Panc1 (cell line): ENCODE measurements at regions not wholly inside any gene's neighbourhood (a gene's known extent, or its start where the extent isn't known, plus 50 kb on each side); places are given as distances from the start of the nearest gene placed in this dataset.

Experiments used
- ATAC-seq: fragments of 200-7000 bp; cut with Tn5 transposase; 2 replicates; pipeline ENCODE4 v1.9.1; 2020; ENCODE audit warnings: mild to moderate bottlenecking, moderate library complexity
- BruUV-seq: library from RNA; stranded (reverse); fragments of 400-500 nt; replicated peaks from 2 replicates; lab custom pipeline; 2021; lab: Mats Ljungman, UMichigan
- CTCF ChIA-PET: fragments of 300-600 bp; sonication (Branson Sonifier 250); formaldehyde crosslinking; loops from one replicate; lab custom pipeline; 2022; ENCODE audit warnings: antibody characterized with exemption; lab: Charles Lee
- POLR2A ChIA-PET: fragments of 300-600 bp; sonication (Branson Sonifier 250); formaldehyde crosslinking; loops from one replicate; lab custom pipeline; 2022; ENCODE audit warnings: antibody characterized with exemption; lab: Charles Lee
- DNase-seq: peaks from one replicate; pipeline ENCODE4 v3.0.0-alpha.2; 2010; ENCODE audit warnings: low read depth, low spot score
- H3K27ac ChIP-seq: 2 replicates; pipeline ENCODE4 v1.5.1; 2011; ENCODE audit warnings: mild to moderate bottlenecking, low read length, inconsistent platforms
- H3K27me3 ChIP-seq: fragments of 200-500 bp; sonication (Bioruptor generic); 2 replicates; pipeline ENCODE4 v1.6.0; 2014; ENCODE audit warnings: low read length, inconsistent platforms; ENCODE audit not compliant: control insufficient read depth, insufficient read depth
- H3K36me3 ChIP-seq: fragments of 200-500 bp; sonication (Bioruptor generic); 2 replicates; pipeline ENCODE4 v1.5.1; 2014; ENCODE audit warnings: inconsistent platforms, mild to moderate bottlenecking, low read length, moderate library complexity; ENCODE audit not compliant: control insufficient read depth, insufficient read depth
- H3K4me1 ChIP-seq: 2 replicates; pipeline ENCODE4 v1.5.1; 2011; ENCODE audit warnings: inconsistent platforms, mild to moderate bottlenecking, low read length, moderate library complexity; ENCODE audit not compliant: control insufficient read depth, insufficient read depth
- H3K4me3 ChIP-seq, 2 experiments: 2 replicates each; pipeline ENCODE4 v1.5.1; 2011 to 2012; ENCODE audit warnings: low read depth in 2 of 2, low read length in 2 of 2, mild to moderate bottlenecking in 2 of 2, inconsistent platforms in 1 of 2, moderate library complexity in 1 of 2
- H3K9me3 ChIP-seq: fragments of 200-500 bp; sonication (Bioruptor generic); 2 replicates; pipeline ENCODE4 v1.5.1; 2014; ENCODE audit warnings: low read depth, mild to moderate bottlenecking, inconsistent platforms, low read length, moderate library complexity; ENCODE audit not compliant: control insufficient read depth, insufficient read depth
- POLR2AphosphoS5 ChIP-seq: IDR thresholded peaks from 2 replicates; pipeline ENCODE4 v1.6.1; 2012; ENCODE audit warnings: mild to moderate bottlenecking, low read depth, low read length, moderate library complexity
- SIN3A ChIP-seq: IDR thresholded peaks from 2 replicates; pipeline ENCODE4 v1.6.1; 2012; ENCODE audit warnings: low read depth, mild to moderate bottlenecking, low read length, moderate library complexity, borderline replicate concordance; ENCODE audit not compliant: insufficient read depth
- TCF7L2 ChIP-seq: IDR thresholded peaks from 2 replicates; pipeline ENCODE4 v1.6.1; 2011; ENCODE audit warnings: mild to moderate bottlenecking, low read depth, low read length, inconsistent platforms
- in situ Hi-C: cut with HindIII; loops from 2 replicates; pipeline ENCODE4 v1.10.0; 2016; ENCODE audit warnings: low sequenced_read_pairs, low pct_unique_long_range_greater_than_20kb
- intact Hi-C: fragments of 100-400 bp; cut with micrococcal nuclease; formaldehyde crosslinking; loops from one replicate; pipeline ENCODE4 v1.10.0; 2022; ENCODE audit not compliant: unreplicated experiment
- TF ChIP-seq, protein P1 (sequence below), 2 experiments: IDR thresholded peaks; 2 replicates each; pipeline ENCODE4 v1.6.1; 2011 to 2012; ENCODE audit warnings: low read depth in 2 of 2, control low read depth in 1 of 2, low read length in 1 of 2, mild to moderate bottlenecking in 1 of 2, moderate library complexity in 1 of 2; ENCODE audit not compliant: insufficient read depth in 1 of 2
- TF ChIP-seq, protein P2 (sequence below): fragments of 450-650 bp; IDR thresholded peaks from 2 replicates; pipeline ENCODE4 v1.5.1; 2017; ENCODE audit warnings: mild to moderate bottlenecking

DNA sequence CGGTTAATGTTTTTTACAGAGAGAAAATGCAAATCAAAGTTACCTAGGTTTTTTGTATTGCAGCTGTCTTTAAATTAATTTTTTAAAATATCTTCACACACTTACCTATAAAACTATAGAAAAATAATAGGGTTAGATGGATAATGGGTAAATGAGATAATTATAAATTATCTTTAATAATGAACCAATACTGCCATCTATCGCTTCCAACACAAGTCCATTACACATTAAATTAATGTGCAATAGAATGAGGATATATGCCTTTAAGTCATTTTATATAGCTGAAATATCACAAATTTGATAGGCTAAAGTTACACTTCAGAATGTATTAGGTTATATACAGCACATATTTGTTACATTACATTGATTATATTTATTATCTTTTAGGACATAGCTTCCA, 2212.8 kb downstream of the MRPL39 start:
- ATAC-seq = no peak
- H3K27ac ChIP-seq = no peak overlapping the region
- POLR2A ChIA-PET = no interaction called here
- no peaks in the 10 kb centered on the region for H3K36me3 ChIP-seq
- no peaks in the 10 kb centered on the region for H3K27me3 ChIP-seq
- CTCF ChIA-PET = no interaction called here
- H3K9me3 ChIP-seq = no peaks in the 10 kb centered on the region
- no peaks in the 10 kb centered on the region for H3K4me1 ChIP-seq
- no TSS peak for BruUV-seq
- intact Hi-C loops (loop anchor here (10.0 kb wide), 1 partner anchor 600 kb away; no protein-coding TSS in a partner anchor), in situ Hi-C loops (no loop called here)
- TF ChIP-seq SIN3A (no peak), TCF7L2 (no peak), POLR2AphosphoS5 (no peak)
- TF ChIP-seq, protein P1, sequence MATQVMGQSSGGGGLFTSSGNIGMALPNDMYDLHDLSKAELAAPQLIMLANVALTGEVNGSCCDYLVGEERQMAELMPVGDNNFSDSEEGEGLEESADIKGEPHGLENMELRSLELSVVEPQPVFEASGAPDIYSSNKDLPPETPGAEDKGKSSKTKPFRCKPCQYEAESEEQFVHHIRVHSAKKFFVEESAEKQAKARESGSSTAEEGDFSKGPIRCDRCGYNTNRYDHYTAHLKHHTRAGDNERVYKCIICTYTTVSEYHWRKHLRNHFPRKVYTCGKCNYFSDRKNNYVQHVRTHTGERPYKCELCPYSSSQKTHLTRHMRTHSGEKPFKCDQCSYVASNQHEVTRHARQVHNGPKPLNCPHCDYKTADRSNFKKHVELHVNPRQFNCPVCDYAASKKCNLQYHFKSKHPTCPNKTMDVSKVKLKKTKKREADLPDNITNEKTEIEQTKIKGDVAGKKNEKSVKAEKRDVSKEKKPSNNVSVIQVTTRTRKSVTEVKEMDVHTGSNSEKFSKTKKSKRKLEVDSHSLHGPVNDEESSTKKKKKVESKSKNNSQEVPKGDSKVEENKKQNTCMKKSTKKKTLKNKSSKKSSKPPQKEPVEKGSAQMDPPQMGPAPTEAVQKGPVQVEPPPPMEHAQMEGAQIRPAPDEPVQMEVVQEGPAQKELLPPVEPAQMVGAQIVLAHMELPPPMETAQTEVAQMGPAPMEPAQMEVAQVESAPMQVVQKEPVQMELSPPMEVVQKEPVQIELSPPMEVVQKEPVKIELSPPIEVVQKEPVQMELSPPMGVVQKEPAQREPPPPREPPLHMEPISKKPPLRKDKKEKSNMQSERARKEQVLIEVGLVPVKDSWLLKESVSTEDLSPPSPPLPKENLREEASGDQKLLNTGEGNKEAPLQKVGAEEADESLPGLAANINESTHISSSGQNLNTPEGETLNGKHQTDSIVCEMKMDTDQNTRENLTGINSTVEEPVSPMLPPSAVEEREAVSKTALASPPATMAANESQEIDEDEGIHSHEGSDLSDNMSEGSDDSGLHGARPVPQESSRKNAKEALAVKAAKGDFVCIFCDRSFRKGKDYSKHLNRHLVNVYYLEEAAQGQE (IDR thresholded peaks at IDR 0.05; ENCODE audit: insufficient read depth in 1 of 2, low read depth in 2 of 2, low read length in 1 of 2) = no peak
- TF ChIP-seq, protein P2, sequence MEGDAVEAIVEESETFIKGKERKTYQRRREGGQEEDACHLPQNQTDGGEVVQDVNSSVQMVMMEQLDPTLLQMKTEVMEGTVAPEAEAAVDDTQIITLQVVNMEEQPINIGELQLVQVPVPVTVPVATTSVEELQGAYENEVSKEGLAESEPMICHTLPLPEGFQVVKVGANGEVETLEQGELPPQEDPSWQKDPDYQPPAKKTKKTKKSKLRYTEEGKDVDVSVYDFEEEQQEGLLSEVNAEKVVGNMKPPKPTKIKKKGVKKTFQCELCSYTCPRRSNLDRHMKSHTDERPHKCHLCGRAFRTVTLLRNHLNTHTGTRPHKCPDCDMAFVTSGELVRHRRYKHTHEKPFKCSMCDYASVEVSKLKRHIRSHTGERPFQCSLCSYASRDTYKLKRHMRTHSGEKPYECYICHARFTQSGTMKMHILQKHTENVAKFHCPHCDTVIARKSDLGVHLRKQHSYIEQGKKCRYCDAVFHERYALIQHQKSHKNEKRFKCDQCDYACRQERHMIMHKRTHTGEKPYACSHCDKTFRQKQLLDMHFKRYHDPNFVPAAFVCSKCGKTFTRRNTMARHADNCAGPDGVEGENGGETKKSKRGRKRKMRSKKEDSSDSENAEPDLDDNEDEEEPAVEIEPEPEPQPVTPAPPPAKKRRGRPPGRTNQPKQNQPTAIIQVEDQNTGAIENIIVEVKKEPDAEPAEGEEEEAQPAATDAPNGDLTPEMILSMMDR = no peak
- DNase-seq = no peak
- no peak overlapping the region for H3K4me3 ChIP-seq

DNA sequence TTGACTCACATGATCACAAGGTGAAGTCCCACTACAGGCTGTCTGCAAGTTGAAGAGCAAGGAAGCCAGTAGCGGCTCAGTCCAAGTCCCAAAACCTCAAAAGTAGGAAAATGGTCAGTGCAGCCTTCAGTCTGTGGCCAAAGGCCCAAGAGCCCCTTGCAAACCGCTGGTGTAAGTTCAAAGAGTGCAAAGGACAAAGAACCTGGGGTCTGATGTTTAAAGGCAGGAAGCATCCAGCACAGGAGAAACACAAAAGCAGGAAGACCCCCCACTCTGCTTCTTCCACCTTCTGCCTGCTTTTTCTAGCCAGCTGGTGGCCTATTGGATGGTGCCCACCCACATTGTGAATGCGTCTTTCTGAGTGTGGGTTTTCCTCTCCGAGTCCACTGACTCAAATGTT, 2222.6 kb downstream of the MRPL39 start:
- Histone ChIP-seq H3K27ac (no peak overlapping the region), H3K4me3 (no peak overlapping the region), H3K36me3 (no peaks in the 10 kb centered on the region), H3K9me3 (no peaks in the 10 kb centered on the region), H3K27me3 (no peaks in the 10 kb centered on the region), H3K4me1 (no peaks in the 10 kb centered on the region)
- TF ChIP-seq, protein P1 (IDR thresholded peaks at IDR 0.05; ENCODE audit: insufficient read depth in 1 of 2, low read depth in 2 of 2, low read length in 1 of 2) = no peak
- TF ChIP-seq POLR2AphosphoS5 (no peak), SIN3A (no peak)
- DNase-seq (no peak), ATAC-seq (no peak)
- ChIA-PET POLR2A (no interaction called here), CTCF (no interaction called here)
- in situ Hi-C loops = no loop called here
- no TSS peak for BruUV-seq
- intact Hi-C loops = no loop called here
